Erythroblast (primary cell): ENCODE measurements at regions not wholly inside any gene's neighbourhood (a gene's known extent, or its start where the extent isn't known, plus 50 kb on each side); places are given as distances from the start of the nearest gene placed in this dataset.

Source experiments
- DNase-seq, 2 experiments: peaks; one replicate each; lab custom pipeline; 2025; lab: John Stamatoyannopoulos, UW
- GATA1 ChIP-seq: IDR thresholded peaks from 2 replicates; pipeline ENCODE4 v1.6.1; 2011; ENCODE audit warnings: low read depth, mild to moderate bottlenecking, control low read depth, low read length, moderate library complexity
- POLR2A ChIP-seq: IDR thresholded peaks from 2 replicates; pipeline ENCODE4 v1.6.1; 2011; ENCODE audit warnings: mild to moderate bottlenecking, low read length

DNA sequence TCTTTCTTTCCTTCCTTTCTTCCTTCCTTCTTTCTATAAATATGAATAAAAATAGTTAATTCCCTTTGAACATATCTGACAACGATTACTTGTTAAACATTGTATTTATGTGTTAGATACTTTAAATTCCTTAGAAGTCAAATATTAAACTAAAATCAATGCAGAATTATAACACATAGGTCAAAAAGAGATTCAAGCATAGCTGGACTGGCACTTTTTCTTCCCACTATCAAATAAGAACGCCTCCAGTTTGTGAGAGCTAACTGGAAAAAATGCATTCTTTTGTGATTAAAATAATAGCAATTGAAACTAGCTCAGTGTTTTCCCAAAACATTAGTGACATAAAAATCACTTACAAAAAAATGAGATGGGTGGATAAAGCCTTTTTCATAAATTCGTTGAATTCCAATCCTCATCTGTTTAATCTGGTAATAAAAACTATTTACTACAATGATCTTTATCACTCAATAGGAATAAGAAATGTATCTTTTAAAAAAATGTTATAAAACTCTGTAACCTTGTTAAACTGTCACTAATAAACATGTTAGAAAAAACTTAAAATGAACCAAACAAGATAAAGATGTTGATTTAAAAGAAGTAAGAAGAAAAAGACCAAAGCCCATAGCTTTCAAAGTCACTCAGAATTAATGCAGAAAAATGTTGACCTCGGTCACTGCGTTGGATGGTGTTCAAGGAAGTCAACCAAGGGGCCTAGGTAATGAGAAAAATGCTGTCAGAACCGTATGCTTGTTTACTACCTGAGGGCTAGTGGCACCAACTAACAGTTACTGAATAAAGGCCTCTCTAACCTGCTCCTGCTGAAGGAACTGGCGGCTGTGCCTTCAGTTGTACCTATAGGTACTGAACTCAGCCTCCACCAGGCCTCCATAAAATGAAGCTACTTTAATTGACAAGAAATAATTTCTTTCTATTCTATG lies 1039.5 kb upstream of the SLC10A2 start:
- TF ChIP-seq POLR2A (no peak), GATA1 (no peak)

DNA sequence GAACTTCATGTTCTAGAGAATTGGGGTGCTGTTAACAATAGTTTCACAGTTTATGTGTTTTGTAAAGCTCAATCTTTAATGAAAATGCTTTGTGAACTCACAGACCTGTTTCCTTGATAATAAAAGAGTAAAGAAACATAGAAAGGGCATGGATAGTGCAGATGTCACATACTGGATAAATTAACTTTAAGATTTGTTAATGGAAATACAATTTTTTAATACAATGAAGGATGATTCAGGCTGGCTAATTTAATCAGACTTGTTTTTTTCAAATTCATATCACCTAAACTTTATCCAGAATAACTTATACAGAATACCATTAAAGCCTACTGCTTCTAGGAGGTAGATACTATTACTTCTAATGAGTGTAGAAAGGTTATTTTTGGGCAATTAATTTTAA lies 1033.5 kb upstream of the SLC10A2 start:
- no peak for DNase-seq
- TF ChIP-seq POLR2A (no peak), GATA1 (no peak)

More for the DNA sequence above, 1039.5 kb upstream of the SLC10A2 start:
- DNase-seq, result no peak

DNA sequence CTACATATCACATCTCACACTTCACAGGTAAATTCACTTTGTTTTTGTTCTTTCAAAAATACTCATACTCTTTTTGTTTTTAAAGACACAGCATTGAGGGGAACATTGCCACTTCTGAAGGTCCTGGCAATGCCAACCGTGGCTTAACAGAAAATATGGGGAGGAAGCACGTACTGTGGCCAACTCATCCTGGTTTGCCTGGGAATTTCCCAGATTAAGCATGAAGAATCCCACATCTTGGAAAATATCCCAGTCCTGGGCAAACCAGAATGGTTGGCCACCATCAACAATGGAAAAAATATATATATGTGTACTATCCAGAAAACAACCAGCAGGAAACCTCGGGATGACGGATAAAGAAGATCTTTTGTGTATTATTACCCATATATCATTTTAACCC lies 1032.2 kb upstream of the SLC10A2 start:
- TF ChIP-seq GATA1 (no peak), POLR2A (no peak)
- no peak for DNase-seq

DNA sequence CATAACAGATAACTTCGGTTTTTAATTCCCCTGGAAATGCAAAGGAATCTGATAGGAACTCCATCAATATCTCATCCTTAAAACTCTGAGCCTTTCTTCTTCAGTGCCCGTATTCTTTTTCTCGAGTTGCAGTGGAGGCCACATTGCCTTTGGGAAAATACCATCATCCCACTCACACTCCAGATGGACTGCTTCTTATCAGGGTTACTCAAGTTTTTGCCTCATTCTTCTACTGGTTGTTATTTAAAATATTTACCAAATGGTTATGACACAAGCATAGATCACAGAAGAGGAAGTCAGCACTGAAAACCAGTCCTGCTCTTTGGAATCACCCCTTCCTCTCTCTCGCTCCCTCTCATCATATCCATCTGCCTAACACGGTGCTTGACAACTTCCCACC lies 1020.5 kb upstream of the SLC10A2 start:
- TF ChIP-seq POLR2A (no peak), GATA1 (no peak)
- DNase-seq, result no peak

DNA sequence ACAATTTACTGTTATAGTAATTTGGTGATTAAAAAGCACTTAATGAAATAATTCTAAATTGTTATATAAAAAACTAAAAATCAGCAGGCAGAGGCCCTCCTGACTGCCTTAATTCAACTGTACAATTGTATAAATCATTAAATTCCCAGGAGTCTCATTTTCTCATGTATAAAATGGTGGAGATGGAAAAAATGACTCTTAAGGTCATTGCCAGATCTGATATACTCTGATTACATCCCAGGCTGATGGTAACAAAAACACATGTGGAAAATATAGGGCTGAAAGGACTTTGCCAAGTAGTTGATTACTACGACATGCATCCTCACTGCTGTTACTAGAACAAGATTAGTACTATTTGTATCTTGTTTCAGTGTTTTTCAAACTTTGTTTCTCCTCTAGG lies 1020.0 kb upstream of the SLC10A2 start:
- no peak for TF ChIP-seq POLR2A
- no peak for TF ChIP-seq GATA1
- no peak for DNase-seq

DNA sequence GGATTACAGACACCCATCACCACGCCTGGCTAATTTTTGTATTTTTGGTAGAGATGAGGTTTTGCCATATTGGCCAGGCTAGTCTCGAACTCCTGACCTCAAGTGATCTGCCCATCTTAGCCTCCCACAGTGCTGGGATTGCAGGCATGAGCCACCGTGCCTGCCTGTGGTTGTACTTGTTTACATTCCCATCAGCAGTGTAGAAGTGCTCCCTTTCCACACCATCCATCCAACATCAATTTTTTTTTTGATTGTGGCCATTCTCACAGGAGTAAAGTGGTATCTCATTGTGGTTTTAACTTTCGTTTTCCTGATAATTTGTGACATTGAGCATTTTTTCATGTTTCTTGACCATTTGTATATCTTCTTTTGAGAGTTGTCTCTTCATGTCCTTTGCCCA lies 1019.4 kb upstream of the SLC10A2 start:
- no peak for DNase-seq
- TF ChIP-seq POLR2A (no peak), GATA1 (no peak)

DNA sequence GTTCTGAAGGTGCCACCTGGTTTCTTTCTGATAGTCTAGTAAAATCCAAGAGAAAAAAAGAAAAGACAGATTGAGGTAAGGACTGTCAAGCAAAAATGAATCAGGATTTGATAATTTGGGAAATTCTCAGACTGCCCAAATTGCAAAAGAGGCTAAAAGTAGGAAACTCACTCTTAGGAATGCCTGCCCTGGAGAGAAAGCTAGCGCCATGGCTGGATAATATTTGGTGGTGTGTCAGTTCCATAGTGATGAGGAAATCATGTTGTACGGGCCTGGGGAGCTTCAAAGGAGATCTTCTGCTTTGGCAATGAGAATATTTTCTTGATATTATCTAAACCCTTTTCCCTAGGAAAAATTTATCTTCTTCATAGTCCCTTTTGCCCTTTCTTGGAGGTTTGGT lies 1008.1 kb upstream of the SLC10A2 start:
- no peak for DNase-seq
- no peak for TF ChIP-seq GATA1

DNA sequence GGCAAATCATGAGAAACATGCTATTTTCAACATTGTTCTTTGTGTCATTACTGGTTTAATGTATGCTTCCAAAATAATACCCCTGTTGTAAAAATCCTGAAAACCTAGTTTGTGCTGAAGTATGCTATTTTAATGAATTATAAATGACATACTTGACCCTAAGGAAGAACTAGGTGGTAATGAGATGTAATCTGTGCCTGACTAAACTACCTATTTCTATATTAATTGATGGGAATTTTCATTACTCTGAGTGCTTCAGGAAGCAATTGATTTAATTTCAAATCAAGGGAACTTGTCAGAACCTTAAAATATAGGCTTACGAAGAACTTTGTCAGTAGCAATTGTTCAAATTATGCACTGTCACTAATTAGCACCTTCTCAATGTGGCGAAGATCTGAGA lies 1005.6 kb upstream of the SLC10A2 start:
- TF ChIP-seq POLR2A (no peak), GATA1 (no peak)
- DNase-seq, result no peak

DNA sequence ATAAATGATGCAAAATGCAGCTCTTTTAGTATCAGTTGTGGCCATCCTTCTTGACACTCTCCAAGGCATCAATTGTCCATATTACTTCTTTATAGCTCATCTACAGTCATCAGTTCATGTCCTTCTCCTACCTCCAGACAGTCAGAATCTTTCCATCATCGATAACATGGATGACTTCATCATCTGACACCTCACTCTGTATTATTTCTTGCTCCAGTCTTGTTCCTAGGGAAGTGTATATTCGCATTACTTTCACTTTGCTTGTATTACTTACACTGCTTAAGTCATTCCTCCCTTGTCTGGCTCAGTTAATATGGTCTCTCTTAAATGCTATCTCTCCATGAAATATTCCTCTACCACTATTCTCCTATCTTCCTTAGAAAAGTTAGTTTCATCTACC lies 999.1 kb upstream of the SLC10A2 start:
- TF ChIP-seq GATA1 (no peak), POLR2A (no peak)
- DNase-seq, result no peak

DNA sequence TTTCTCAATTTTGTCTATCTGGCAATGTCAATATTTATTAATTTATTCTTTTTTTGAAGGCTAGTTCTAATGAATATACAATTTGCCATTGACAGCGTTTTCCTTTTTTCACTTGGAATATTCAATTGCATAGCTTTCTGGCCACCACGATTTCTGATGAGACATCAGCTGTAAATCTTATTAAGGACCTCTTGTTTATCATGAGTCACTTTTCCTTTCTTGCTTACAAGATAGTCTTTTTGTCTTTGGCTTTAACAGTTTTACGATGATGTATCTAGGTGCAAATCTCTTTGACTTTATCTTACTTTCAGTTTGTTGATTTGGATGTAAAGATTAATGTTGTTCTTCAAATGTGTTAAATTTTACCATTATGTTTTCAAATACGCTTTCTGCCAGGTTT lies 991.6 kb upstream of the SLC10A2 start:
- TF ChIP-seq GATA1 (no peak), POLR2A (no peak)
- no peak for DNase-seq

DNA sequence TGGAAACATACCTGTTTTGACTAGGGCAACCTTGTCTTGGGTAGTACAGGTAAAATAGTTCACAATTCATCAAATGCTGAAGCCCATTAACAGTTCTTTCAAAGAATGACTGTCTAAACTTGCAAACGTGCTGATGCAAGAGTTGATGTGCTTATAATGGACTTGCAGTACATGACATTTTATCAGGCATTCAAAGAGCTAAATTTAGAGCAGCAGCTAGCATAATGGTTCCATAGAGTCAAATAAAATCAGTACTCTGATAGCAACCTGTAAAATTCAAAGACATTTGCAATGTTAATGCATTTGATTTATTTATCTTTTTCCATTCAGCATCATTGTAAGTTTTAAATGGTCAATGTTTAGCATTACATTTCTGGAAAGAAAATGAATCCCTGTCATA lies 979.7 kb upstream of the SLC10A2 start:
- DNase-seq, result no peak
- TF ChIP-seq POLR2A, result no peak
- TF ChIP-seq GATA1, result no peak

DNA sequence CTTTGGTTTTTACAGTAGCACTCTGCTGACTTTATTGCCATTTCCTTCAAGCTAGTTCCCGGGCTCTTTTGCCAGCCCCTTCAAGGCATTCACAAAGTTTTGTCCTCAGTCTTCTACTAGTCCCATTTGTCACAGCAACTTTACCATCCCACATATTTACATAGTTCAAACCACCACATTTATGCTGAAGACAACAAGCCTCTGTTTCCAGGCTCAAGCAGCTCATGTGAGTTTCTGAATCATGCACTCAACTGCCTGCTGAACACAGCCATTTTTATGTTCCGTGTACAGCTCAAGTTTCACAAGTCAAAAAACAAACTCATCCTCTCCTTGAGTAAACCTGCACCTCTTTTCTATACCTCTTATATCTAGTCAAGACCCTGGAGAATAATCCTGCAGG lies 977.0 kb upstream of the SLC10A2 start:
- TF ChIP-seq POLR2A (no peak), GATA1 (no peak)
- no peak for DNase-seq

DNA sequence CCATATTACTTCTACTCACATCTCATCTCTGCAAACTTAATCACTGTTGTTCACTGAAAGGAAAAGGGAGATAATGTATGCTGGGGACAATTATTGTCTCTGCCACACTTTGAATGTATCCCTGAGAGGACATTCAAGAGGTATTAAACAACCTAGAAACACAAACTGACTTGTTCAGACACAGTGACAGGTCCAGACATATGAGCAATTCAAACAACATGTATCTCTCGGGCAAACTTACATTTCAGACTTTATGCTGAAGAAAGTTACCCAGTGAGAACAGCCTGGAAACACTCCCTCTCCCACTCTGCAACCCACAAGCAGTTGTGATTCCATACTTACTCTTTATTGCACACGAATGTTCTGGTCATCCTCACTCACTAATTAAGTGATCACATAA lies 968.7 kb upstream of the SLC10A2 start:
- TF ChIP-seq POLR2A (no peak), GATA1 (no peak)
- no peak for DNase-seq

DNA sequence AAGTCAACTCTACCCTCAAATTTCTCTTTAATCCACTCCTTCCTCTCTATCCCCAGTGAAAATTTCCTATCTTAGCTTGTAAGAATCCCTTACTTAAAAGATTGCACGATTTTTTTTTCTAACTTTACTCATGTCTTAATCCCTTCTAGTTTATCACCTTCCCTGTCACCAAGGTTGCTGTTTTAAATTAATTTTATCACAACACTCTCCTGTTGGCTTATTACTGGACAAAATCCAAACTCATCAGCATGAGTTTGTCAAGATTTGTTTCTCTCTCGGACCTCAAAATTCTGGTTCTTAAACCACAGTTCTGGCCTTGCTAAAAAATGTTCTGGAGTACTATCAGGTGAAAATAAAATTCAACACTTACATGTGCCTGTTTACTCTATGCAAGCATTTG lies 959.1 kb upstream of the SLC10A2 start:
- no peak for DNase-seq
- no peak for TF ChIP-seq GATA1
- TF ChIP-seq POLR2A, result no peak
